ENCODE measurements at regions not wholly inside any gene's neighbourhood (a gene's known extent, or its start where the extent isn't known, plus 50 kb on each side); places are given as distances from the start of the nearest gene placed in this dataset.

DNA sequence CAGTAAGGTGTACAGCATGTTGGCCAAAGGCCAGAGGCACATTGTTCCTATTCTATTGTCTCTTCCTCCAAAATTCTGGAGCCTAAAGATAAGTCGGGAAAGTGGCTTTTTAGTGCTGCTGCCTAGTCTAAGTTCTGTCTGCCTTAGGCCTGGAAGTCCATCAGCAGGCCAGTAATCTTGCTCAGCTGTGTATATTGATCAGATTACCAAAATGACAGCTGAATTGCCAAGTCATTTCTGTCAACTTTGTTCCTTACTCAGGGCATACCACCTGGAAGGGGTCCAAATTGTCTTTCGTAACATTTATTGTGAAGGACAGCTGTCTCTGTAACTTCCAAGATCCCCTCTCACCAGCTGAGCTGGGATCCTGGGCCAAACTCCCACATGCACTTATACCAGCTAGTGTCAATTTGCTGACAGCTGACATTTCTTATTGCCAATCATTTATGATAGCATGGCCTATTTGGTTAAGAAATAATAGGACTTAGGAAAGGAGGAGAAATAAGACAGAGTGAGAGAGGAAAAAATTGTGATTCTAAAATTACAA, 116.8 kb upstream of the FSHR start:
- TF ChIP-seq CTCF (conservative IDR thresholded peaks at IDR 0.05 in 1 of 2, IDR thresholded peaks at IDR 0.05 in 1 of 2; ENCODE audit: extremely low read depth in 1 of 2, insufficient read depth in 1 of 2, low read depth in 1 of 2, low read length in 2 of 2): no peak
- TF ChIP-seq EZH2 (IDR thresholded peaks at IDR 0.05; ENCODE audit: borderline replicate concordance, low read length): no peak

All from mammary epithelial cell (primary cell).